ENCODE measurements at regions not wholly inside any gene's neighbourhood (a gene's known extent, or its start where the extent isn't known, plus 50 kb on each side); places are given as distances from the start of the nearest gene placed in this dataset.

DNA sequence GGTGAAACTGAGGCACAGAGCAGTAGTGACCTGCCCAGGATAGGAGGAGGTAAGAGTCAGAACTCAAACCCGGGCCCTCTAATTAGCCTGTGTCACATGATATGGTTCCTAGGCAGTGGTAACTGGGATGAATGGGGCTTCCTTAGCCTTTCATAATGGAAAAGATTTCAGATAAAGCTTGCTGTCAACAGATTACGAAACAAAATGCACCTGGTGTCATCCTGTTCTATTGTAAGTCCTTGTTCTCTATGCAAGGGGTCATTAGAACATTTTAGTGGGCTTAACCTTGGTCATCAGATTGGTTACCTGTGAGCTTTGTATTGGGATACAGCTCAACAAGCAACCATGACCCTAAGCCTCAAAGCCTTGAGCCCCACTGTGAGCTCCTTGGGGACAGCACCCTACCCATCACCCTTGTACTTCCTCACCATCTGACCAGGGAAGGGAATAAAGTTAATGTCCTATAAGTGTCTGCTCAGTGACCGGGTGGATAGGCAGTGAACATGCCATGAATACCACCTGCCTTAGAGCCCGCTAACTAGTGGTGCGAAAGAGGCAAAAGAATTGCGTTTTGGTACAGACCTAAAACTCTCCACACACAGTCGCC, 70.3 kb upstream of the RMDN2 start:
- Histone ChIP-seq H3K27ac (peak overlapping the region; percentile 47 to 94 (median 84)), H3K4me3 (no peak overlapping the region), H3K36me3 (no peaks in the 10 kb centered on the region), H3K27me3 (no peaks in the 10 kb centered on the region), H3K4me1 (peaks cover 14 to 72% (median 48%) of the 10 kb centered on the region in 12 donors), H3K9me3 (peaks cover 0 to 11% (median 0%) of the 10 kb centered on the region in 12 donors)
- ATAC-seq (no peak), DNase-seq (no peak)
- no peak for TF ChIP-seq POLR2A (IDR thresholded peaks at IDR 0.05)
- TF ChIP-seq, protein P1, sequence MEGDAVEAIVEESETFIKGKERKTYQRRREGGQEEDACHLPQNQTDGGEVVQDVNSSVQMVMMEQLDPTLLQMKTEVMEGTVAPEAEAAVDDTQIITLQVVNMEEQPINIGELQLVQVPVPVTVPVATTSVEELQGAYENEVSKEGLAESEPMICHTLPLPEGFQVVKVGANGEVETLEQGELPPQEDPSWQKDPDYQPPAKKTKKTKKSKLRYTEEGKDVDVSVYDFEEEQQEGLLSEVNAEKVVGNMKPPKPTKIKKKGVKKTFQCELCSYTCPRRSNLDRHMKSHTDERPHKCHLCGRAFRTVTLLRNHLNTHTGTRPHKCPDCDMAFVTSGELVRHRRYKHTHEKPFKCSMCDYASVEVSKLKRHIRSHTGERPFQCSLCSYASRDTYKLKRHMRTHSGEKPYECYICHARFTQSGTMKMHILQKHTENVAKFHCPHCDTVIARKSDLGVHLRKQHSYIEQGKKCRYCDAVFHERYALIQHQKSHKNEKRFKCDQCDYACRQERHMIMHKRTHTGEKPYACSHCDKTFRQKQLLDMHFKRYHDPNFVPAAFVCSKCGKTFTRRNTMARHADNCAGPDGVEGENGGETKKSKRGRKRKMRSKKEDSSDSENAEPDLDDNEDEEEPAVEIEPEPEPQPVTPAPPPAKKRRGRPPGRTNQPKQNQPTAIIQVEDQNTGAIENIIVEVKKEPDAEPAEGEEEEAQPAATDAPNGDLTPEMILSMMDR (IDR thresholded peaks at IDR 0.05), result no peak
- intact Hi-C loops (cut with DNase I), result no loop called here
- WGBS, 4 donors, result 76 to 84% (median 81%) methylated on average over 7 of the region's 7 CpGs

DNA sequence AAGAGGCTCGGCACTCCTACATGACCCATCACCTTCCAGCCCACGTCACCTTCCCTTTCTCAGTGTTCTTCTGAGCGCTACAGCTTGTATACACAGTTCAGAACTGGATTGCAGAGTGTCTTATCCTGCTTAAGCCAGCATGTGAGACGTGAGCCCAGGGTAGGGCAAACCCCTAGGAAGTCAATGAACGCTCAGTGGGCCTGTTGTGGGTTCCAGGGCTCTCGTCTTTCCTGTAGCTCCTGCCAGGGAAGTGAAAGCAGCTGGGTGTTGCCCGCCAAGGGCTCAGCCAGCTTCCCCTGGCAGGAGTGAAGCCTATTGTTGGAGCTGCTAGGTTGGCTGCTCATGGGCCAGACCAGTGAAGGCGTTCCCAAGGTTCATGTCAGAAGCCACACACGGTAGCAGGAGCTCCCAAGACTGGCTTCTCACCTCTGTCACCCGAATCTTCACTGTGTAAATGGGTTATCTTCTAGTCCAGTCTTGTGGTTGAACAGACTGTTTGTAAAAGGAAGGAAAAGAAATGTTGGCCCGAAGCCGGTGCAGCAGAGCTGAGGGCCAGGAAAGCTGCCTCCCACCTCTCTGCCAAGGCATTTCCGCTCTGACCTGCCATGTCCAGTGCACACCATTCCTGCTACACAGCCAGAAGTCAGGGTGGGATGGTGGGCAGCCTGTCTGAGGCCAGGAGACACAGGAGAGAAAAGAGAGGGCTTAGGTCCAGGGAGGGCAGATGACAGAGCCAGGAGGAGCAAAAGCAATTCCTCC, 69.6 kb upstream of the RMDN2 start:
- Histone ChIP-seq H3K27ac (peak overlapping the region; percentile 47 to 94 (median 84)), H3K27me3 (no peaks in the 10 kb centered on the region), H3K4me3 (no peak overlapping the region), H3K36me3 (no peaks in the 10 kb centered on the region), H3K9me3 (peaks cover 0 to 17% (median 0%) of the 10 kb centered on the region in 12 donors), H3K4me1 (peaks cover 14 to 71% (median 47%) of the 10 kb centered on the region in 12 donors)
- ATAC-seq, result peak; percentile 70 to 79 (median 73)
- WGBS, 4 donors, result 20 to 32% (median 22%) methylated on average over 6 to 13 of the region's 13 CpGs
- peak; percentile 68 to 81 (median 74) for DNase-seq
- intact Hi-C loops (cut with DNase I), result no loop called here
- TF ChIP-seq POLR2A (IDR thresholded peaks at IDR 0.05), result no peak
- TF ChIP-seq, protein P1 (IDR thresholded peaks at IDR 0.05), result no peak

DNA sequence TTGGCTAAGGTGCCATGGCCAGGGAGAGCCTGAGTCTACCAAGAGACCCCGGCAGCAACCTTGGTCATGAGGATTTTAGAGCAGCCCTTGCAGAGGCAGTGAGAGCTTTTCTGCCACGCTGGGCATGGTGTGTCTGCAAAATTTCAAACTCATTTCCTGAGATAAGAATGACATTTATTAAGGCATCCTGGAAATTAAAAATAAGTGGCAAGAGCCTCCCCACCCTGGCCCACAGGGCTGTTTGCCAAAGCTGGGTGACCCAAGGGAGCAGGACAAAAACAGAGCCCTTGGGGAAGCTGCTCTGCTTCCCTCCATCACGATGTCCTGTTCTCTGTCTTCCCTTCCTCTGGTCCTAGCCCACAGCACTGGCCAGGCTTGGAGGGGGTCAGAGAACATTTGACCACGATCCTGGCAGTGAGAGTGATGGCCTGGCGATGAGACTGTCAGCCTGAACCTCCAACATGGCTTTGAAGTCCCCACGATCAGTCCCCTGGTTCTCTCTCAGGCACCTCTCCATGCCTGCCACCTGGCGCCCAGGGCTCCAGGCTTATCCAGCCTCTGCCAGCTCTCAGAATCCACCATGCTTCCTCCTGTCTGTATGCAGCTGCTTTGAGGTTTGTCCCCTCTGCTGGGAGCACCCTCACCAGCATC, 68.9 kb upstream of the RMDN2 start:
- Histone ChIP-seq H3K4me3 (no peak overlapping the region), H3K9me3 (peaks cover 0 to 17% (median 0%) of the 10 kb centered on the region in 12 donors), H3K27ac (peak overlapping the region; percentile 47 to 94 (median 84)), H3K27me3 (no peaks in the 10 kb centered on the region), H3K36me3 (no peaks in the 10 kb centered on the region), H3K4me1 (peaks cover 14 to 63% (median 46%) of the 10 kb centered on the region in 12 donors)
- TF ChIP-seq POLR2A (IDR thresholded peaks at IDR 0.05), result no peak
- TF ChIP-seq, protein P1 (IDR thresholded peaks at IDR 0.05), result no peak
- ATAC-seq (peak; percentile 68 to 77 (median 74)), DNase-seq (peak; percentile 69 to 79 (median 74))
- WGBS, 4 donors, result 24 to 43% (median 31%) methylated on average over 7 of the region's 7 CpGs
- intact Hi-C loops (cut with DNase I), result no loop called here
